ENCODE measurements at regions not wholly inside any gene's neighbourhood (a gene's known extent, or its start where the extent isn't known, plus 50 kb on each side); places are given as distances from the start of the nearest gene placed in this dataset.
"Not testable (repeated sequence)": the region's sequence is repeated elsewhere in the genome, so short reads cannot be mapped to it uniquely, and the experiment has no call there.

- no peak for DNase-seq (ENCODE audit: low read depth in 3 of 3)
Observed at GRCh38 chr9:87405677-87406542, 91.8 kb upstream of the DAPK1 start.

GRCh38 chr9:87406543-87407166 lies 91.0 kb upstream of the DAPK1 start:
- DNase-seq (ENCODE audit: low read depth in 3 of 3) = no peak

GRCh38 chr9:87410047-87411005 lies 87.3 kb upstream of the DAPK1 start:
- DNase-seq (ENCODE audit: low read depth in 3 of 3) = not testable (repeated sequence)

- no peak for DNase-seq (ENCODE audit: low read depth in 3 of 3)
Observed at GRCh38 chr9:87420884-87421283, 76.8 kb upstream of the DAPK1 start.

GRCh38 chr9:87421734-87422133 lies 75.9 kb upstream of the DAPK1 start:
- DNase-seq (ENCODE audit: low read depth in 3 of 3) = no peak

GRCh38 chr9:87422999-87423398 lies 74.7 kb upstream of the DAPK1 start:
- no peak for DNase-seq (ENCODE audit: low read depth in 3 of 3)

GRCh38 chr9:87423885-87424284 lies 73.8 kb upstream of the DAPK1 start:
- not testable (repeated sequence) for DNase-seq (ENCODE audit: low read depth in 3 of 3)

GRCh38 chr9:87425202-87425601 lies 72.5 kb upstream of the DAPK1 start:
- no peak for DNase-seq (ENCODE audit: low read depth in 3 of 3)

- DNase-seq (ENCODE audit: low read depth in 3 of 3) = no peak
Observed at GRCh38 chr9:87427851-87428506, 69.7 kb upstream of the DAPK1 start.

GRCh38 chr9:87428659-87429058 lies 69.0 kb upstream of the DAPK1 start:
- no peak for DNase-seq (ENCODE audit: low read depth in 3 of 3)

- DNase-seq (ENCODE audit: low read depth in 3 of 3) = no peak
Observed at GRCh38 chr9:87431837-87432236, 65.8 kb upstream of the DAPK1 start.

GRCh38 chr9:87433853-87434252 lies 63.8 kb upstream of the DAPK1 start:
- DNase-seq (ENCODE audit: low read depth in 3 of 3) = no peak

GRCh38 chr9:87434366-87434765 lies 63.3 kb upstream of the DAPK1 start:
- DNase-seq (ENCODE audit: low read depth in 3 of 3) = no peak

GRCh38 chr9:87435189-87435880 lies 62.3 kb upstream of the DAPK1 start:
- no peak for DNase-seq (ENCODE audit: low read depth in 3 of 3)

GRCh38 chr9:87436716-87437115 lies 61.0 kb upstream of the DAPK1 start:
- DNase-seq (ENCODE audit: low read depth in 3 of 3) = no peak

GRCh38 chr9:87437966-87438365 lies 59.7 kb upstream of the DAPK1 start:
- DNase-seq (ENCODE audit: low read depth in 3 of 3) = no peak

GRCh38 chr9:87441251-87441650 lies 56.4 kb upstream of the DAPK1 start:
- no peak for DNase-seq (ENCODE audit: low read depth in 3 of 3)

GRCh38 chr9:87442451-87442850 lies 55.2 kb upstream of the DAPK1 start:
- DNase-seq (ENCODE audit: low read depth in 3 of 3) = no peak

- DNase-seq (ENCODE audit: low read depth in 3 of 3) = no peak
Observed at GRCh38 chr9:87443006-87443405, 54.7 kb upstream of the DAPK1 start.

- no peak for DNase-seq (ENCODE audit: low read depth in 3 of 3)
Observed at GRCh38 chr9:87443461-87443860, 54.2 kb upstream of the DAPK1 start.

- peak in 1 of 3 experiments; percentile 5 for DNase-seq (ENCODE audit: low read depth in 3 of 3)
Observed at GRCh38 chr9:87445646-87446045, 52.0 kb upstream of the DAPK1 start.
